Neural crest cell (in vitro differentiated cells): ENCODE measurements at regions not wholly inside any gene's neighbourhood (a gene's known extent, or its start where the extent isn't known, plus 50 kb on each side); places are given as distances from the start of the nearest gene placed in this dataset.
A peak's percentile ranks its signal among the peaks of the same experiment; 100 is the strongest.

Experiments
- DNase-seq: peaks from one replicate; pipeline ENCODE4 v3.0.0; 2021; ENCODE audit warnings: low read depth, mixed read lengths, low spot score
- H3K27ac Mint-ChIP-seq: one replicate; pipeline ENCODE4 v1.8.0; 2021; ENCODE audit warnings: mild to moderate bottlenecking, mixed read lengths; ENCODE audit not compliant: unreplicated experiment
- H3K27me3 Mint-ChIP-seq: 2 replicates; pipeline ENCODE4 v1.8.0; 2021; ENCODE audit warnings: low read depth, mild to moderate bottlenecking, mixed read lengths
- H3K36me3 Mint-ChIP-seq: 2 replicates; pipeline ENCODE4 v1.8.0; 2021; ENCODE audit warnings: low read depth, mild to moderate bottlenecking, mixed read lengths
- H3K4me1 Mint-ChIP-seq: 2 replicates; pipeline ENCODE4 v1.8.0; 2021; ENCODE audit warnings: mixed read lengths
- H3K4me3 Mint-ChIP-seq: one replicate; pipeline ENCODE4 v1.8.0; 2021; ENCODE audit warnings: mild to moderate bottlenecking, mixed read lengths
- H3K9me3 Mint-ChIP-seq: 2 replicates; pipeline ENCODE4 v1.8.0; 2021; ENCODE audit warnings: mixed read lengths
- CTCF ChIP-seq: fragments of 200-600 bp; sonication (generic); conservative IDR thresholded peaks from 2 replicates; pipeline ENCODE4 v1.5.0; 2021; ENCODE audit warnings: antibody characterized with exemption, mild to moderate bottlenecking

GRCh38 chr6:27132532-27133280, 114.8 kb upstream of the PRSS16 start:
- no peak for TF ChIP-seq CTCF
- peaks cover 4% of the 10 kb centered on the region for H3K27me3 Mint-ChIP-seq
- no peak overlapping the region for H3K27ac Mint-ChIP-seq
- no peaks in the 10 kb centered on the region for H3K9me3 Mint-ChIP-seq
- no peak overlapping the region for H3K4me3 Mint-ChIP-seq
- peak; percentile 93 for DNase-seq
- H3K4me1 Mint-ChIP-seq: peaks cover 21% of the 10 kb centered on the region
- H3K36me3 Mint-ChIP-seq: no peaks in the 10 kb centered on the region

- Mint-ChIP-seq H3K36me3 (no peaks in the 10 kb centered on the region), H3K27ac (no peak overlapping the region), H3K4me3 (no peak overlapping the region), H3K27me3 (peaks cover 4% of the 10 kb centered on the region), H3K9me3 (no peaks in the 10 kb centered on the region), H3K4me1 (peaks cover 28% of the 10 kb centered on the region)
- no peak for TF ChIP-seq CTCF
- peak; percentile 61 for DNase-seq
Observed at GRCh38 chr6:27133281-27134227, 113.9 kb upstream of the PRSS16 start.

GRCh38 chr6:27135087-27135657, 112.3 kb upstream of the PRSS16 start:
- DNase-seq: no peak
- peaks cover 3% of the 10 kb centered on the region for H3K36me3 Mint-ChIP-seq
- H3K9me3 Mint-ChIP-seq: no peaks in the 10 kb centered on the region
- H3K27me3 Mint-ChIP-seq: peaks cover 15% of the 10 kb centered on the region
- H3K4me3 Mint-ChIP-seq: peak overlapping the region; percentile 71
- H3K27ac Mint-ChIP-seq: no peak overlapping the region
- peaks cover 38% of the 10 kb centered on the region for H3K4me1 Mint-ChIP-seq
- no peak for TF ChIP-seq CTCF

GRCh38 chr6:27136077-27136644, 111.3 kb upstream of the PRSS16 start:
- no peak for DNase-seq
- H3K27ac Mint-ChIP-seq: peak overlapping the region; percentile 1
- H3K4me1 Mint-ChIP-seq: peaks cover 45% of the 10 kb centered on the region
- H3K4me3 Mint-ChIP-seq: peak overlapping the region; percentile 63
- no peak for TF ChIP-seq CTCF
- no peaks in the 10 kb centered on the region for H3K9me3 Mint-ChIP-seq
- peaks cover 3% of the 10 kb centered on the region for H3K36me3 Mint-ChIP-seq
- H3K27me3 Mint-ChIP-seq: peaks cover 15% of the 10 kb centered on the region

GRCh38 chr6:27136978-27137814, 110.3 kb upstream of the PRSS16 start:
- Mint-ChIP-seq H3K36me3 (peaks cover 3% of the 10 kb centered on the region), H3K9me3 (no peaks in the 10 kb centered on the region), H3K4me1 (peaks cover 52% of the 10 kb centered on the region), H3K4me3 (peak overlapping the region; percentile 99), H3K27me3 (peaks cover 15% of the 10 kb centered on the region), H3K27ac (no peak overlapping the region)
- no peak for TF ChIP-seq CTCF
- DNase-seq: no peak
